AG09309 (cell line): ENCODE measurements at regions not wholly inside any gene's neighbourhood (a gene's known extent, or its start where the extent isn't known, plus 50 kb on each side); places are given as distances from the start of the nearest gene placed in this dataset.

Experiments
- DNase-seq: peaks from one replicate; pipeline ENCODE4 v3.0.0-alpha.2; 2010; ENCODE audit warnings: low read depth
- H3K4me3 ChIP-seq: 2 replicates; pipeline ENCODE4 v1.5.1; 2011; ENCODE audit warnings: mild to moderate bottlenecking, low read depth, low read length, moderate library complexity; ENCODE audit not compliant: control insufficient read depth
- TF ChIP-seq, protein P1 (sequence below): IDR thresholded peaks from 2 replicates; pipeline ENCODE4 v1.5.1; 2011; ENCODE audit warnings: mild to moderate bottlenecking, low read depth, low read length, inconsistent platforms; ENCODE audit not compliant: insufficient read depth, control insufficient read depth; ENCODE audit errors: missing control alignments

DNA sequence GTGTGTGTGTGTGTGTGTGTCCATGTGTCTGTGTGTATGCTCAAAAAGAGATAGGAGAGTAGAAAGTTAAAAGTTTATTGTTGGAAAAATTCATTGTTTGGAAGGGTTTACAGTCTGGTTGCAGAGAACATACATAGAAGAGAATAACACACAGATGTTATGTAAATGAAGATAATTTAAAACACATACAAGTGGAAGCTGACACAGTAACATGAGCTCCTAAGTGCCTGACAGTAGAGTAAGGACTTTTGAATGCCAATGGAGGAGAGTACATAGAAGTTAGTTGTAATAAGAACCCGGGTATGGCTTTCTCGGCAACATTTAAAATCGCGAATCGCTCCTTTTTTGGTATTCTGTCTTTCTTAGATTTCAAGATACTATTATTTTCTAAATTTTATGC is 137.0 kb upstream of the FANCL start:
- no peak overlapping the region for H3K4me3 ChIP-seq
- TF ChIP-seq, protein P1, sequence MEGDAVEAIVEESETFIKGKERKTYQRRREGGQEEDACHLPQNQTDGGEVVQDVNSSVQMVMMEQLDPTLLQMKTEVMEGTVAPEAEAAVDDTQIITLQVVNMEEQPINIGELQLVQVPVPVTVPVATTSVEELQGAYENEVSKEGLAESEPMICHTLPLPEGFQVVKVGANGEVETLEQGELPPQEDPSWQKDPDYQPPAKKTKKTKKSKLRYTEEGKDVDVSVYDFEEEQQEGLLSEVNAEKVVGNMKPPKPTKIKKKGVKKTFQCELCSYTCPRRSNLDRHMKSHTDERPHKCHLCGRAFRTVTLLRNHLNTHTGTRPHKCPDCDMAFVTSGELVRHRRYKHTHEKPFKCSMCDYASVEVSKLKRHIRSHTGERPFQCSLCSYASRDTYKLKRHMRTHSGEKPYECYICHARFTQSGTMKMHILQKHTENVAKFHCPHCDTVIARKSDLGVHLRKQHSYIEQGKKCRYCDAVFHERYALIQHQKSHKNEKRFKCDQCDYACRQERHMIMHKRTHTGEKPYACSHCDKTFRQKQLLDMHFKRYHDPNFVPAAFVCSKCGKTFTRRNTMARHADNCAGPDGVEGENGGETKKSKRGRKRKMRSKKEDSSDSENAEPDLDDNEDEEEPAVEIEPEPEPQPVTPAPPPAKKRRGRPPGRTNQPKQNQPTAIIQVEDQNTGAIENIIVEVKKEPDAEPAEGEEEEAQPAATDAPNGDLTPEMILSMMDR, result no peak
- DNase-seq, result no peak

DNA sequence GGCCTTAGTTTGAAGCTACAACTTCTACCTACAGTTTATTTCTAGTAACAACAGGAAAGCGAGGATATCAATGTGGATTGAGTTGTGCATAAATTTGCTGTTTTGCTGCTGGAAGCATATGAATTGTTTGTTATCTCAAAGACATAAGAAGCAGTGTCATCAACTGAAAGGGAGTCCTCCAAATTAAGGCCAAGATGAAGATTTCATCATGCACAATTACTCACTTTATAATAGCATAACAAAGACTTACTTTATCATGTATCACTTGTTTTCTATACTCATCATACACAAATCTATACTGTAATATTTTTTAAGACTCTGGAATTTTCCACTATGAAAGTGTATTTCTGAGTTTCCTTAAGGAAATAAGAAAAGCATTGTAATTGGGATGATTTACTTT is 136.1 kb upstream of the FANCL start:
- H3K4me3 ChIP-seq, result no peak overlapping the region
- no peak for DNase-seq
- TF ChIP-seq, protein P1, result no peak

DNA sequence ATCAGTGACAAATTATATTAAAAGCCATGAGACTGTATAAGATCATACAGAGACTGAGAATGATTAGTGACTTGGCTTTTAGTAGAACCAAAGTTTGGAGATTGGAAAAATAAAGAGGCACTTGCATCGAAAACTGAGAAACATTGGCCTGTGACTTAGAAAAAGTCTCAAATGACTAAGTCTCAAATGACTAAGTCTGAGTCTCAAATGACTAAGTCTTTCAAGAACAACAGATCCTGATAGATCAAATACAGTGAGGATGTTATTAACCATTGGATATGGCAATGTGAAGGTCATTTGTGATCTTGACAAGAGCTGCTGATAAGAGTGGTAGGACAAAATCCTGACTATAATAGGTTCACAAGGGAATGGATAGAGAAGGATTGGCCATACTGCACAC is 135.5 kb upstream of the FANCL start:
- no peak for DNase-seq
- no peak overlapping the region for H3K4me3 ChIP-seq
- TF ChIP-seq, protein P1, result no peak

DNA sequence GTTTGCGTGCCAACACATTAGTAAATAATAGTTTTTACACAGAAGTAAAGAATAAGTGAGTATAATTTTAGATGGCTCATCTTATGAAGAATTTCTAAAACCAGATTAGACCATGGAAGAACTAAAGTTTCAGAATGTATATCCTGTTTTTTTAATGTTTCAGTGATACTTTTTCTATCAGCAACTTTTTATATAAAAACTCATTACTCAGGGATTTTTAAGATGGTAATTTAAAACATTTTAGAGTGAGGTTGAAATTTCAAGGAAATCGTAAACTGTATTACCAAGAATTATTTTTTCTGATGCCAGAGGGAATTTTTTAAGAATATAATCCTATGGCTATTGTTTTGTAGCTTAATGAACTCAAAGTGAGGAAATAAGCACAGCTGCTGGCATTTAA is 128.5 kb upstream of the FANCL start:
- no peak overlapping the region for H3K4me3 ChIP-seq
- TF ChIP-seq, protein P1, result no peak
- no peak for DNase-seq

DNA sequence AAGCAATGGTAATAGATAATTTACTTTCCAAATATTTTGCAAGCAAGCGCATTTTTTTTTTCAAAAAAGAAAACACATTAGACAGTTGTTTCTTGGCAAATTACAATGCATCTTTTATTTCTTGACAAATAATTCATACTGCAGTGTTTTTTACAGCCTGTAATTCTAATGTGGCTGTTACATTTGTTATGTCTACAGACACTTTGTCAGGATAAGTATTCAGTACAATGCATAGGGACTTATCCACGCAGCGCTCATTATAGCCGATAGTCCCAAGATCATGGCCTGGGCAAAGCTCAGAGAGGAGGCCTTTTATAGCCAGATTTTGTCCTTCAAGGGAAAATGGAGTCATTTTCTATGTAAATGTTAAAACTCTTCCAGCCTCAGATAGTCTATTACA is 123.0 kb upstream of the FANCL start:
- DNase-seq, result no peak
- TF ChIP-seq, protein P1, result no peak
- H3K4me3 ChIP-seq, result no peak overlapping the region

DNA sequence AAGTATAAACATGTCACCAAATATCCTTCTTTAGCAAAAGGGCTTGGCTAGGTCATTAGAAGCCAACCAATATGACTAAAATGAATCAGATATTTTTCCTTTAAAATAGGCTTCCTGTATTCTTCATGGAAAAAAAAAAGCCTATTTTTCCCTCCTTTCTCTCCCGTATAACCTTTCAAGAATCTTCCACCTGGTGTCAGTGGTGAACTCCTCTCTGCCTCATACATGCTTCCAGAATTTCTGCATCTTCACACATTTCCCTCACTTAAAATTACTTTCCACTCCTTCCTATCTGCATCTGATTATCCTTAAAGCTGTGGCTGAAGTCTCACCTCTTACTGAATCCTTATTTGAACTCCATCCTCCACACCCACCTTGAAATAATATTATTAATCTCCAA is 116.9 kb upstream of the FANCL start:
- no peak for DNase-seq
- H3K4me3 ChIP-seq, result no peak overlapping the region
- TF ChIP-seq, protein P1, result no peak

DNA sequence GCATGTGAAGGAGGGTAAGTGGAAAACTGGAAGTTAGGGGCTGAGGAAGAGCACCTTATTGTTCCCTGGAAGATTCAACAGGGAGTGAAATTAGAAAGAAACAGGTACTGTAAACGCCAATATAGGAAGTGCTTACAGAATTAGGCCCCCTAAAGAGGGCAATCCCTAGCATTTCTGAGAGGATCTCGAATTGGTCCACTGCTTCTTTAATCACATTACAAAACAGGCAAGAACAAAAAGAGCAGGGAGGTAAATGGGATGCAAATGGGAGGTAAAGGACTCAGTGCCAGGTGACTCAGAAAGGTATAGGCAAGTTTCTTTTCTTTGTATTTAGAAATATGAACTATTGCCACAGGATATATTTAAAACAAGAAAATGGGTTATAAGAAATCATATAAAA is 116.4 kb upstream of the FANCL start:
- H3K4me3 ChIP-seq, result no peak overlapping the region
- no peak for DNase-seq
- TF ChIP-seq, protein P1, result no peak
